HL-60/S4 treated with retinoic acid at 250 ng/mL for 4 days and 3 days (cell line): ENCODE measurements at regions not wholly inside any gene's neighbourhood (a gene's known extent, or its start where the extent isn't known, plus 50 kb on each side); places are given as distances from the start of the nearest gene placed in this dataset.
"Not testable (repeated sequence)": the region's sequence is repeated elsewhere in the genome, so short reads cannot be mapped to it uniquely, and the experiment has no call there.

ENCODE experiments used
- in situ Hi-C: fragments of 300-500 bp; cut with MboI; formaldehyde crosslinking; loops from 2 replicates; pipeline ENCODE4 v1.7.0; 2022; ENCODE audit warnings: low sequenced_read_pairs

- in situ Hi-C loops = no loop called here
Measured at GRCh38 chr20:52015155-52015554, 176.4 kb downstream of the ZFP64 start.

GRCh38 chr20:52012079-52012478 is 179.5 kb downstream of the ZFP64 start:
- in situ Hi-C loops = no loop called here

- in situ Hi-C loops = no loop called here
Measured at GRCh38 chr20:52011093-52011492, 180.5 kb downstream of the ZFP64 start.

- in situ Hi-C loops = no loop called here
Measured at GRCh38 chr20:52010541-52010940, 181.0 kb downstream of the ZFP64 start.

- in situ Hi-C loops = no loop called here
Measured at GRCh38 chr20:52008874-52009273, 182.7 kb downstream of the ZFP64 start.

DNA sequence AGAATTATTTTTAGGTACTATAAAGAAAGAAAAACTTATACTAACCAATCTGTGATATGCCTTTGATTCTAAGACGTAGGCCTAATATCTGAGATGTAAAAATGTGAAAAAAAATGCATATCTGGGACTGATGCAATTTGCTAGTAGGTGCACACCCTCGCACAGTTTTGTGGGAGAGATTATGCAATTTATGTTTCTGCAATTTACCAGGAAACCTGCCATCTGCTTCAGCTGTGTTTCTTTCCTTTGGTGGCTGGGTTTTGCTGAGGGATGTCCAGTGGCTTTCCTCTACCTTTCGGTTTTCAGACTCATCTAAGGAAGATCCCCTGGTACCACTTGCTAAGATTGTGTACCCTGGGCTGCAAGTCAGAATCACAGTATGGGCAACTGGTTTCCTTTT is 186.9 kb downstream of the ZFP64 start:
- in situ Hi-C loops = no loop called here

DNA sequence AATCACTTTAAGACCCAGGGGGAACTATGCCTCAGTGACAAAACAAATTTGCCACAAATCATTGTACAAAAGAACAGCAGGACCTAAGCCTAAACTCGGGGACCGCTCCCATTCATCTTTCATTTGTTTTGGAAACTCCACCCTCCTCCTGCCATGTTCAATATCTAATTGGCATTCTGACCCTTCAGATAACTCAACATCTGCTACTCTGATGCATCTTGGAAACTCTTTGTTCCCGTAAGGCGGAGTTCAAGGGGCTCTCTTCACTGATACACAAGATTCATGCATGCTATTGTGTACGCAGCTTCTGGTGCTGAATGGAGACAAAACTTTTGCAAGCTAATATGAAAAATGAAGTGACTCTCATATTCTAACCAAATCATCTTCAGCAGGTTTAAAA is 187.6 kb downstream of the ZFP64 start:
- in situ Hi-C loops = no loop called here

- in situ Hi-C loops = no loop called here
Measured at GRCh38 chr20:52003415-52003814, 188.2 kb downstream of the ZFP64 start.

DNA sequence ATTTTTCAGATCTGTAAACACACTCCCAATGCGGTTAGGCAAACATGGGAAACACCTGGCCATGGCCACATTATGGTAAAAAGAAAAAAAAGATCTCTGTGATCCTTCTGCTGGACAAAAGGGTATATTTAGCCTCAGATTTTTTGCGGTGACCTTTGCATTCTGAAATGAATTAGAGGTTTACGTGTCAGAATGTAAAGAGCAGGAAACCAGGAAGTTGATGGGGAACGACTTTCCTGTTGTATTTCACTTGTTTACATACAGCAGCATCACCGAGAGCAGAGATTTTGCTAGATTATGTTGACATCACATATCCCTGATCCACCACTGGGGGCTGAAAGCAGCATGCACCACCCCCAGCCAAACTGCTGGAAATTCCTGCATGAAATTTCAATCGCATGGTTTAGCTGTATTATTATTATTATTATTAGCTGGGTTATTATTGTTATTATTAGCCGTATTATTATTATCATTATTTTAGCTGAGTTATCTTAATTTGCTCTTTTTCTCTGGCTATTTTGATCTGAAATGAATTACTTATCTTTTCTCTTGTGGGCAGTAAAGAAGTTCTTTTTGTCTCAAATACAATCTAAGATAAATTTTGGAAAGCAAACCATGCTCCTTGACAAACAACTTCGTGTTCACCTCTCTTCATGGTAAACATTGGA is 189.4 kb downstream of the ZFP64 start:
- in situ Hi-C loops = no loop called here

DNA sequence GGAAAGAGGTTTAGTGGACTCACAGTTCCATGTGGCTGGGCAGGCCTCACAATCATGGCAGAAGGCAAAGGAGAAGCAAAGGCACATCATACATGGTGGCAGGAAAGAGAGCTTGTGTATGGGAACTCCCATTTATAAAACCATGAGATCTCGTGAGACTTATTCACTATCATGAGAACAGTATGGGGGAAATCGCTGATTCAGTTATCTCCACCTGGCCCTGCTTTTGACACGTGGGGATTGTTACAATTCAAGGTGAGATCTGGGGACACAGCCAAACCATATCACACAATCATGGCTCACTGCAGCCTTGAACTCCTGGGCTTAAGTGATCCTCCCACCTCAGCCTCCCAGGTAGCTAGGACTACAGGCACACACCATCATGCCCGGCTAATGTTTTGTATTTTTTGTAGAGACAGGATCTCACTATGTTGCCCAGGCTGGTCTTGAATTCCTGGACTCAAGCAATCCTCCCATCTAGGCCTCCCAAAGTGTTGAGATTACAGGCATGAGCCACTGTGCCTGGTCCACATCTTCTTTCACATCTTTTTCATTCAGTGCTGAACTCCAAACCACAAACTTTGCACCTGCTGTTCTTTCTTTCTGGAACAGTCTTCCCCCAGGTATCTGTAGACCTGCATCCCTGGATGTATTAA is 194.2 kb downstream of the ZFP64 start:
- in situ Hi-C loops = not testable (repeated sequence)

DNA sequence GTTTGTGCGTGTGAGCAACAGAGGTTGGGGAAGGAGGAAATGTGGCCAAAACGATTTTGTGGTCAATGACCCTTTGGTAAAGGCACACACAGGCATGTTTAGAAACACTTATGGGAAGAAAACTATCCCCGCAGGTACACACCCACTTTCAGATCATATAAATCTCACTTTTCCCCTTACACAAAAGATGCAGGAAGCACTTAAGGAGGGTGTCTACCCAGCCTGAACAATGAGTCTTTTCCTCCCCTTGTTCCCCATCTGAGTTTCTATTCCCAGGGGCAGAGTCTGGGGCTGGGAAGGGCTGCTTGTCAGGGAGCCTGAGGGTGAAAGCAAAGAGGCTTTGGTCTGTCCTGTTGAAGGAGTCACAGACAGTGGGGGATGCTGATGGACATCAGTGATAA is 193.2 kb upstream of the SALL4 start:
- in situ Hi-C loops = no loop called here

GRCh38 chr20:51994751-51995417 is 192.6 kb upstream of the SALL4 start:
- in situ Hi-C loops = no loop called here

GRCh38 chr20:51987812-51988211 is 185.5 kb upstream of the SALL4 start:
- in situ Hi-C loops = no loop called here

DNA sequence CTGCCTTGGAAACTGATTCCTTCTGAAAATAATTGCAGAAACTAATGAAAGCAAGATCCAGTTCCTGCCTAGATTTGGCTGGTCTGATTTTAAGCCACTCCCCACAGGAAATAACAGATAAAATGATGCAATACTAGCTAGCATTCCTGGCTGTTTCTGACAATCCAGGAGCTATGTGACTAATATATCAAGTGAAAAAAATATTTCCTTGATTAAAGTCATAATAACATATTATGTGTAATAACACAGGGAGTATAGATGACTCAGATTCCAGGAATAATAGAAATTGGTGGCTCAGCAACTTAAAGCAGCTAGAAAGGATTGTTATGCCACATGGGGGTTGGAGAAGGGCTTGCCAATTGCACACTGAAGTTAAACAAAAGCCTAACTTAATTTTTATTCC is 182.7 kb upstream of the SALL4 start:
- in situ Hi-C loops = no loop called here

DNA sequence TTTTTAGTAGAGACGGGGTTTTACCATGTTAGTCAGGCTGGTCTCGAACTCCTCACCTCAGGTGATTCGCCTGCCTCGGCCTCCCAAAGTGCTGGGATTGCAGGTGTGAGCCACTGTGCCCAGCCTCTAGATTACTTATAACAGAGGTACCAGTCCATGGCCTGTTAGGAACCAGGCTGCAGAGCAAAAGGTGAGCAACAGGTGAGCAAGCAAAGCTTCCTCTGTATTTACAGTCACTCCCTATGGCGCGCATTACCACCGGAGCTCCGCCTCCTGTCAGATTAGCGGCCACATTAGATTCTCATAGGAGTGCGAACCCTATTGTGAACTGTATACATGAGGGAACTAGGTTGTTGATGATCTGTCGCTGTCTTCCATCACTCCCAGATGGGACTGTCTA is 178.0 kb upstream of the SALL4 start:
- in situ Hi-C loops = no loop called here

GRCh38 chr20:51979226-51979625 is 176.9 kb upstream of the SALL4 start:
- in situ Hi-C loops = no loop called here

GRCh38 chr20:51978070-51978501 is 175.8 kb upstream of the SALL4 start:
- in situ Hi-C loops = no loop called here

- in situ Hi-C loops = no loop called here
Measured at GRCh38 chr20:51972056-51972455, 169.7 kb upstream of the SALL4 start.

- in situ Hi-C loops = no loop called here
Measured at GRCh38 chr20:51970858-51971257, 168.5 kb upstream of the SALL4 start.

DNA sequence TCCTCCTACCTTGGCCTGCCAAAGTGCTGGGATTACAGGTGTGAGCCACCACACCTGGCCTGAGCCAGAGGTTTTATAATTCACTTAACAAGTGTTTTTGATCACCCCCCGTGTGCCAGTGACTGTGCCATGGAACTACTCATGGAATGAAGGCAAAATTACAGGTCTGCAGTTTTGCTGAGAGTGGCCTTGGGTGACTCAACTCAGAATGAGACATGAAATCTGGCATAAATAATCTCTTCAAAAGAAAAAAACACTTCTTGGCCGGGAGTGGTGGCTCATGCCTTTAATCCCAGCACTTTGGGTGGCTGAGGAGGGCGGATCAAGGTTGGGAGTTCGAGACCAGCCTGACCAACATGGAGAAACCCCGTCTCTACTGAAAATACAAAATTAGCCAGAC is 166.9 kb upstream of the SALL4 start:
- in situ Hi-C loops = no loop called here

DNA sequence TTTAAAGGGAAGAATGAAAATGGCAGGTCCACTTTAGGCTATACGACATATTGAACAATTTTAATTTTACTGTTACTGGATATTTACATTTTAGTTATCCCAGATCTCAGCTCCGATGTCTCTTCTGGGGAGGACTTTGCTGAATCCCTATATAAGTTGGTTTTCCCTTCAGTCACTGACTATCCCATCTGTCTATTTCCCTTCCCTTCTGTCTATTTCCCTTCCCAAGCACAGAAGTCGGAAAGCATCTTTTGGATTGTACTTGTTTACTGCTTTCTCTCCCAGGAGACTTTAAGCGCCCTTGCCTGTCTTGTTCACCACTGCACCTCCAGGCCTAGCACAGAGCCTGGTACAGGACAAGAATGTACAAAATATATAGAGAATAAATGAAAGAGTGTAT is 165.8 kb upstream of the SALL4 start:
- in situ Hi-C loops = no loop called here

- in situ Hi-C loops = no loop called here
Measured at GRCh38 chr20:51966296-51966971, 164.1 kb upstream of the SALL4 start.
